ENCODE measurements at regions not wholly inside any gene's neighbourhood (a gene's known extent, or its start where the extent isn't known, plus 50 kb on each side); places are given as distances from the start of the nearest gene placed in this dataset.

DNA sequence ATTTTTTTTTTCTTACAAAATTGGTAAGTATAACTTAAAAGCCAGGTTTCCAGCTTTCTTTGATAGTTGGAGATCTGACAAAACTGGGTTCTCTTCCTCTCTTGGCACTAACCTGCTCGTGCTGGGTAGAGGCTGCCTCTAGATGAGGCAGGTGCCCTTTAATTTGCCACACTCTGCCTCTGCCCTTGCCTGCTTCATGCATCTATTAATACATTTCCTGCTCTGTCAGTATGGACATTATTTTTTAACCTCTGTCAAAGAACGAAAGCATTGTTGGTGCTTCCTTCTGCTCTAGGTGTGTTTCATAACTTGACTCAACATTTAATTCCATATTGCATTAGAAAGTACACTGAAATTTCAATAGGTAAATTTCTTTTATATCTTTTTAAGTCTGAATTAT is 490.7 kb upstream of the ZEB2 start:
- Histone ChIP-seq H3K4me3 (no peak overlapping the region), H3K4me1 (no peaks in the 10 kb centered on the region), H3K27ac (no peak overlapping the region), H3K9me3 (no peaks in the 10 kb centered on the region), H3K36me3 (no peaks in the 10 kb centered on the region), H3K27me3 (no peaks in the 10 kb centered on the region)
- no peak for DNase-seq (ENCODE audit: low spot score in 2 of 2)
- 86% methylated on average over 2 of the region's 2 CpGs for WGBS
- TF ChIP-seq CTCF (IDR thresholded peaks at IDR 0.05) (no peak), POLR2AphosphoS5 (IDR thresholded peaks at IDR 0.05) (no peak), EP300 (IDR thresholded peaks at IDR 0.05) (no peak)

- Histone ChIP-seq H3K36me3 (no peaks in the 10 kb centered on the region), H3K27me3 (no peaks in the 10 kb centered on the region), H3K4me3 (peak overlapping the region; percentile 1), H3K9me3 (no peaks in the 10 kb centered on the region), H3K4me1 (no peaks in the 10 kb centered on the region), H3K27ac (peak overlapping the region; percentile 82)
- no peak for DNase-seq (ENCODE audit: low spot score in 2 of 2)
- TF ChIP-seq CTCF (IDR thresholded peaks at IDR 0.05) (no peak), POLR2AphosphoS5 (IDR thresholded peaks at IDR 0.05) (no peak), EP300 (IDR thresholded peaks at IDR 0.05) (no peak), POLR2A (IDR thresholded peaks at IDR 0.05) (no peak)
These were observed 488.0 kb upstream of the ZEB2 start for GRCh38 chr2:145007960-145008263.

GRCh38 chr2:145007093-145007959 is 487.4 kb upstream of the ZEB2 start:
- Histone ChIP-seq H3K9me3 (no peaks in the 10 kb centered on the region), H3K4me1 (no peaks in the 10 kb centered on the region), H3K27ac (peak overlapping the region; percentile 82), H3K27me3 (no peaks in the 10 kb centered on the region), H3K4me3 (peak overlapping the region; percentile 1), H3K36me3 (no peaks in the 10 kb centered on the region)
- 43% methylated on average over 13 of the region's 13 CpGs for WGBS
- TF ChIP-seq POLR2AphosphoS5 (IDR thresholded peaks at IDR 0.05) = peak in 1 of 3 donors; percentile 37
- TF ChIP-seq EP300 (IDR thresholded peaks at IDR 0.05) = no peak
- peak; percentile 66 to 79 for DNase-seq (ENCODE audit: low spot score in 2 of 2)

DNA sequence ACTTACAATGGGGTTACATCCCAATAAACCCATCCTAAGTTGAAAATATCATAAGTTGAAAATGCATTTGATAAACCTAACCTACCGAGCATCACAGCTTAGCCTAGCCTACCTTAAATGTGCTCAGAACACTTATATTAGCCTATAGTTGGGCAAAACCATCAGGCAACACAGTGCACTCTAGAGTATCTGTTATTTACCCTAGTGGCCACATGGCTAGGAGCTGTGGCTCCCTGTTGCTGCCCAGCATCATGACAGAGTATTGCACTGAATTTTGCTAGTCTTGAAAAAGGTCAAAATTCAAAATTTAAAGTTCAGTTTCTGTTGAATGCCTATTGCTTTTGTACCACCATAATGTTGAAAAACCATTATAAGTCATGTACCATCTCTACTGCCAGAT is 482.7 kb upstream of the ZEB2 start:
- Histone ChIP-seq H3K9me3 (no peaks in the 10 kb centered on the region), H3K36me3 (no peaks in the 10 kb centered on the region), H3K27ac (no peak overlapping the region), H3K4me3 (no peak overlapping the region), H3K4me1 (no peaks in the 10 kb centered on the region), H3K27me3 (no peaks in the 10 kb centered on the region)
- no peak for DNase-seq (ENCODE audit: low spot score in 2 of 2)
- WGBS = 100% methylated on average over 1 of the region's 1 CpG
- no peak for TF ChIP-seq CTCF (IDR thresholded peaks at IDR 0.05)
- no peak for TF ChIP-seq EP300 (IDR thresholded peaks at IDR 0.05)
- TF ChIP-seq POLR2AphosphoS5 (IDR thresholded peaks at IDR 0.05) = no peak
- no peak for TF ChIP-seq POLR2A (IDR thresholded peaks at IDR 0.05)

DNA sequence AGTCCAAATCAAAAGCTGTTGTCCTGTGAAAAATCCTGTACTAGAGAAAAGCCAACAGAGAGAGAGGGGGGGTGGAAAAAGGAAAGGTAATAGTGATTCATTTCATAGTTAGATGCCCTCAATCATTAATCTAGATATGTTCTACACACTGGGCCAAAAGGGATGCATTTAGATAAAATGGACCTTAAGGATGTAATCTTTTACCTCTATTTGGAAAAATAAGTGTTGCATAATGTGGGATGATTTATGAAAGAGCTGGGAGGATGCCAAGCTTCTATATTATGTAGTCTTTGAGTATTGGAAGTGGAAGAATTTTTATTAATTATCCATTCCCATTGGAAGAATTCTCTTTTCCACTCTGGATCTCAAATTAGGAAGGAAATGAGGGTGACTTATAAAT is 480.5 kb upstream of the ZEB2 start:
- DNase-seq (ENCODE audit: low spot score in 2 of 2) = no peak
- Histone ChIP-seq H3K27me3 (no peaks in the 10 kb centered on the region), H3K4me1 (no peaks in the 10 kb centered on the region), H3K4me3 (no peak overlapping the region), H3K9me3 (no peaks in the 10 kb centered on the region), H3K36me3 (no peaks in the 10 kb centered on the region), H3K27ac (no peak overlapping the region)
- no peak for TF ChIP-seq CTCF (IDR thresholded peaks at IDR 0.05)

DNA sequence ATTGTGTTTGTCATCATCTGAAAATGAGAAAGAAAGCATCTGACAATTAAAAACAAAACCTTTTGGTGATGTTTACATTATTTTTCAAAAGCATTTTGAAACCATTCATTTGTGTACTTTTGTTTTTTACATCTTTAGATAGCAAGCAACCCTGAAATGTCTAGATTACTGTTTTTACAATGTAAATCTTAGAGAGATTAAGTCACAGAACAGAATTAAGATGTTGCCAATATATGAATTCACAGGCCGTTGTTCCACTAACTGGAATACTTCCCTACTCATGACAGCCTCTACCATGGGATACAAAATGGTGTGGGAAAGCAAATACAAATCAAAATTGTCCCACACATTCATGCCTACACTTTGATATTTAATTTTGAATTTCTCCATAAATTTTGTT is 480.0 kb upstream of the ZEB2 start:
- Histone ChIP-seq H3K9me3 (no peaks in the 10 kb centered on the region), H3K36me3 (no peaks in the 10 kb centered on the region), H3K27ac (no peak overlapping the region), H3K27me3 (no peaks in the 10 kb centered on the region), H3K4me3 (no peak overlapping the region), H3K4me1 (no peaks in the 10 kb centered on the region)
- TF ChIP-seq POLR2A (IDR thresholded peaks at IDR 0.05) (no peak), POLR2AphosphoS5 (IDR thresholded peaks at IDR 0.05) (no peak), EP300 (IDR thresholded peaks at IDR 0.05) (no peak), CTCF (IDR thresholded peaks at IDR 0.05) (no peak)
- 66% methylated on average over 1 of the region's 1 CpG for WGBS
- no peak for DNase-seq (ENCODE audit: low spot score in 2 of 2)

All from suprapubic skin (tissue), 4 donors.